ENCODE measurements at regions not wholly inside any gene's neighbourhood (a gene's known extent, or its start where the extent isn't known, plus 50 kb on each side); places are given as distances from the start of the nearest gene placed in this dataset.

DNA sequence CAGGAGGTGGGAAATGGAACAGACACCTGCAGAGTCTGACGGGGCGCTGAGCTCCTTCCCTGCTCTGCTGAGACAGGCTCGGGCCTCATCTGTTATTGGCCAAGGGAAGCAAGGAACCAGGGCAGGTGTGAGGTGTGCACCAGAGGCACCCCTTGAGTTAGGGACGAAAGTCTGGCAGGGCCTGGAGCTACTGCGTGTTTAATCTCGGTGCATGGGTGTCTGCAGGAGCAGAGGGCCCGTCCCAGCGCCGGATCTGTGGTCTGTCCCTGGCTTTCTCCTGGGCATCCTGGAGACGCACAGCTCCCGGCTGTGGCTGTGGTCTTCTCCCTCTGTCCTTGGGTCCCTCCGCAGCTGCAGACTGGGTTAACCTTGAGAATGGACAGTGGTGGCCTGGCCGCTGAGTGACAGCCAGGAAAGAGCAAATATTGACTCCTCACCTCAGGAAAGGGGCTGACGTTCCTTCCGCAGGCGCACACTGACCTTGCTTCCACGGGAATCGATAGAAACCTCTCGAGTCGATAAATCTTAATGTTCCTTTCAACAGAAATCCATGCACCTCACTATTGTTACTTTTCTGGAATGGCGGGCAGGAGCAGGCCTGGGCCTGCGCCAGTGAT is 975.6 kb downstream of the BRD1 start:
- ChIA-PET CTCF (no interaction called here), POLR2A (ENCODE audit: unreplicated experiment) (no interaction called here)
- H3K9ac ChIP-seq (ENCODE audit: low read depth, low read length): no peak overlapping the region
- H3K9me1 ChIP-seq (ENCODE audit: insufficient read depth, low read length): no peaks in the 10 kb centered on the region
- BruUV-seq (replicated peaks): no TSS peak
- no peak overlapping the region for H3K27ac ChIP-seq (ENCODE audit: insufficient read depth, low read length)
- in situ Hi-C loops (cut with MboI; ENCODE audit: low sequenced_read_pairs) (no loop called here), dilution Hi-C loops (cut with HindIII; ENCODE audit: low sequenced_read_pairs, unreplicated experiment) (no loop called here), intact Hi-C loops (cut with micrococcal nuclease) (no loop called here)
- no peak overlapping the region for H3K4ac ChIP-seq (ENCODE audit: low read depth, low read length)
- no peak overlapping the region for H2BK5ac ChIP-seq (ENCODE audit: low read depth, low read length, poor library complexity, severe bottlenecking)
- no peak overlapping the region for H3K18ac ChIP-seq (ENCODE audit: low read depth, low read length)
- no peak for DNase-seq
- no peak overlapping the region for H2BK20ac ChIP-seq (ENCODE audit: low read depth, low read length)
- no peak overlapping the region for H2AFZ ChIP-seq (replicated peaks; ENCODE audit: low read length, poor library complexity)
- H4K91ac ChIP-seq (ENCODE audit: insufficient read depth, low read depth, low read length): no peak overlapping the region
- no peaks in the 10 kb centered on the region for H3K79me1 ChIP-seq (ENCODE audit: low read depth in 1 of 2, low read length in 2 of 2)
- no peak overlapping the region for H2BK15ac ChIP-seq (ENCODE audit: low read depth, low read length)
- no peaks in the 10 kb centered on the region for H3K27me3 ChIP-seq (ENCODE audit: control insufficient read depth, insufficient read depth, low read length)
- H2AK5ac ChIP-seq (ENCODE audit: low read depth, low read length): no peak overlapping the region
- H3K4me1 ChIP-seq (ENCODE audit: control insufficient read depth, insufficient read depth, low read length): no peaks in the 10 kb centered on the region
- no peak overlapping the region for H2BK120ac ChIP-seq (ENCODE audit: low read depth, low read length)
- no peak overlapping the region for H3K23ac ChIP-seq (ENCODE audit: low read depth, low read length)
- peaks cover 57% of the 10 kb centered on the region for H3K9me3 ChIP-seq (ENCODE audit: control insufficient read depth, insufficient read depth, low read length)
- H3K4me3 ChIP-seq (ENCODE audit: insufficient read depth, low read depth, low read length): no peak overlapping the region
- 76% methylated on average over 9 of the region's 22 CpGs; no CpG with 5 or more reads in 1 of the 2 experiments for WGBS, 2 experiments (ENCODE audit: extremely low coverage in 2 of 2, insufficient read length in 1 of 2)
- H4K20me1 ChIP-seq (ENCODE audit: insufficient read depth, low read length): no peaks in the 10 kb centered on the region
- no peak overlapping the region for H4K5ac ChIP-seq (ENCODE audit: low read depth, low read length)
- no peak overlapping the region for H4K8ac ChIP-seq (ENCODE audit: low read depth in 2 of 2, low read length in 2 of 2)
- ATAC-seq (ENCODE audit: low read depth): no peak
- H3K4me2 ChIP-seq (ENCODE audit: low read depth, low read length): no peak overlapping the region
- no peaks in the 10 kb centered on the region for H3K36me3 ChIP-seq (ENCODE audit: control insufficient read depth, insufficient read depth, low read length)
- H3K14ac ChIP-seq (replicated peaks; ENCODE audit: low read depth, low read length): no peak overlapping the region
- TF ChIP-seq MXI1 (IDR thresholded peaks at IDR 0.05; ENCODE audit: borderline replicate concordance, low read depth, low read length): no peak
- H3K56ac ChIP-seq (ENCODE audit: extremely low read depth, insufficient read depth, low read length): no peak overlapping the region
- no peak overlapping the region for H2AK9ac ChIP-seq (replicated peaks; ENCODE audit: low read depth, low read length, poor library complexity)

Measured in IMR-90 (cell line).